ENCODE measurements at regions not wholly inside any gene's neighbourhood (a gene's known extent, or its start where the extent isn't known, plus 50 kb on each side); places are given as distances from the start of the nearest gene placed in this dataset.
A peak's percentile ranks its signal among the peaks of the same experiment; 100 is the strongest.

- DNase-seq = no peak
Observed at GRCh38 chr13:106161146-106161545, 374.3 kb downstream of the EFNB2 start.

DNA sequence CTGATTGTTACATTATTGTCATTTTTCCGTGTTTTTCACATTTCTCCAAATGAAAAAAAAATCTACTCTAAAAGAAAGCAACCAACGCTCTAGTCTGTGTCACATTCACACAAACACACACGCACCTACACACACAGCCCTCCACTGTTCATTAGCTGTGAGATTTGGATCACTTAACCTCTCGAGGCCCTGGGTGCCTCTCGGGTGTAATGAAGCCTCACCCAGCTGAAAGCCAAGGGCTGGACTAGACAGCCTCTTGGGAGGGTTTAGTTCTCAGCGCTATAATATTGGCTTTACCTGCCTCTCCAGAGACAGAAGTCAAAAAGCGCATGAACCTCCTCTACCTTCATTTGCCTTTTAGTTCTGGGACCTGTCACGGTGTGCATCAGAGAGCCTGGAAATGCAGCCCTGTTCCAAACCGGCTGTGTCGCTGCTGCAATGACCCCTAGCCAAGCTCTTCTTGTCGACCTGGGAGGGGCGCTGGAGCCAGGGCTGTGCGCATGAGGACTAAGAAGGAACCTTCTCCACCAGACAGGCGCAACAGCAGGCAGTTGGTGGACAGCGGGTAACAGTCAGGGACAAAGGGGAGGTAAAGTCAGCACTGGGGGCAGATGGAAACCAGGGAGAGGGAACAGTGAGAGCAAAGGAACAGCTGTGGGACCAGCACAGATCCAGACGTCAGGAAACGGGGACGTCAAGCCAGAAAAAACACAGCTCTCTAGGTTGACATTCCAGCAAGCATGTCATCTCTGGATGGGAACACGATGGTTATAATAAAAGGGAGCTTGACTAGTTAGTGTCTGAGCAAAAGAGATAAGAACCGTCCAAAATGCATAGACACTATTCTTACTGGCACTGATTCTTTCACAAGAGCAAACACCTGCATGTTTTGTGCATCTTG, 375.9 kb downstream of the EFNB2 start:
- no peak for DNase-seq

DNA sequence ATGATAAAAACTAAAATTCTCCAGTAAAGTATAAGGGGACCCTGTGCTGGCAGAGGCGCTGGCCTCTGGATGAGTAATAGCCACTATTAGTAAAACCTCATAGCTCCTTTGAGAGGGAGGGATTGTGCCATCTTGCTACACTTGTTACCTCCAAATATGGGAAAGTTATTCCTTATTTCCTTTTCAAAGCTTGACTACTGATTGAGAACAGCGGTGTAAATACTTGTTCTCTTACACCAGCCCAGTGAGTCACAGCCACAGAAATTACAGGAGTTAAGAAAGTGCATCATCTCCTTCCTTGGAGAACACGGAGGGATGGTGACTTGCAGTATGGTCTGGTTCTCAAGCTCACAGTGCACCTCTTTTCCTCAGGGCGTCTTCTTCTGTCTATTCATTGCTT, 379.0 kb downstream of the EFNB2 start:
- no peak for DNase-seq

GRCh38 chr13:106155411-106155810, 380.1 kb downstream of the EFNB2 start:
- DNase-seq = no peak

GRCh38 chr13:106153876-106154275, 381.6 kb downstream of the EFNB2 start:
- no peak for DNase-seq

DNA sequence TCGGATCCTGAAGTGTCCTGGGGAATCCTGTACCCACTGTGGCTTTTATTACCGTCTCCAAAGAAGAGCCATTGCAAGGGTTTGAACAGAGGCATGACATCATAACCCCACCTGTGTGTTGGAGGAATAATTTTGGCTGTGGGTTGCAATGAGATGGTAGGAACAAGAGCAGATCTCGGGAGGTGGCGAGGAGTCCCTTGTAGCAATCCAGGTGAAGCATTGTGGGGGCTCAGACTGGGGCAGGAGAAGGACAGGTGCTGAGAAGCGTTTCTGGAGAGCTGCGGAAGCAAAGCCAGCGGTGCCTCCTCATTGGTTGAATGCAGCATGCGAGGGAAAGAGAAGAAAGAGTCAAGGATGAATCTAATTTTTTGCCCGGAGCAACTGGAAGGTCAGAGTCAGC, 382.4 kb downstream of the EFNB2 start:
- DNase-seq = no peak

- no peak for DNase-seq
Observed at GRCh38 chr13:106152047-106152446, 383.4 kb downstream of the EFNB2 start.

DNA sequence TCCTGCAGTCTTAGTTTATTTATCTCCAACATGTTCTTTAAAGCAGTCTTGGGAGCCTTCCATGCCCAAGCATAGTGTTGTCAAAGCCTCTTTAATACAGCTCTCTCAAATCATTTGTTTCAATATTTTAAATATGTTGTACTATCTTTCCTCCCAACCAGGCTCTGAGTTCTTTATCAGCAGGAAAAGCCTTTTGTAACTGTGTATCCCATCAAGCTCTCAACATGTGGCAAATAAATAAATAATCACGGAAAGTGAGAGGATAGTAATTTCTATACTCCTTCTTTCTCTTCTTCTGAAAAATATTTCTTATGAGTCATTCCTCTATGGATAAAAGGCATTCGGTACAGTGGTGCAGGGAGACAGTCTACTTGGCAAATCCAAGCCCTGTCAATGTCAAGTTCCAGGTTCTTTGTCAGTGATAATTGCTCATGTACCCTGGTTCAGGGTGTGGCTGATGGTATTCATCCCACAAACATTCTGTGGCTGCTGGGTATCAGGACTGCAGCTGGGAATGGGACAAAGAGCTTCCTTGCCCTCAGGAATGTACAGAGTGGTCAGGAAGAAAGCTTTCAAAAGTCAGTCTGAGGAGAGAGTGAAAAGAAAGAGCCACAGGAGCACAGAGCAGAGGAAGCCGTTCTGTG, 384.3 kb downstream of the EFNB2 start:
- DNase-seq = no peak

GRCh38 chr13:106145997-106146864, 389.2 kb downstream of the EFNB2 start:
- DNase-seq = no peak

- no peak for DNase-seq
Observed at GRCh38 chr13:106145070-106145469, 390.4 kb downstream of the EFNB2 start.

- peak; percentile 94 to 96 for DNase-seq
Observed at GRCh38 chr13:106143930-106144709, 391.3 kb downstream of the EFNB2 start.

DNA sequence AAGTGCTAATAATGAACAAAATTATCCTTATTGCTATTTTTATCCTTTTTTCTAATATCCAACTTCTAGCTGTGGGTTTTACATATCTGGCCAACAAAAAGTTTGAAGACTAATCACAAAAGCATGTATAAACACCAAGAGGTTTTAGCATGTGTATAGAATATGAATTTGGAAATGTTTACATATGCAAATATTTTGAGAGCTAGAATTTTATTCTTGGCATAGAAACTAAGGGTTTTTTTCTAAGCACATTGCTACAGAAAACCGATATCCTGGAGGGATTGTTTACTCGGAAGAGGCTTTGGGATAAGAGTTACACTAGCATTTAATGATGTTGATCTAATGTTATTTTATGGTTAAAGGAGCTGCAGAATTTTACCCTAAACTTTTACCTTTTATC, 392.1 kb downstream of the EFNB2 start:
- peak; percentile 69 to 75 for DNase-seq

DNA sequence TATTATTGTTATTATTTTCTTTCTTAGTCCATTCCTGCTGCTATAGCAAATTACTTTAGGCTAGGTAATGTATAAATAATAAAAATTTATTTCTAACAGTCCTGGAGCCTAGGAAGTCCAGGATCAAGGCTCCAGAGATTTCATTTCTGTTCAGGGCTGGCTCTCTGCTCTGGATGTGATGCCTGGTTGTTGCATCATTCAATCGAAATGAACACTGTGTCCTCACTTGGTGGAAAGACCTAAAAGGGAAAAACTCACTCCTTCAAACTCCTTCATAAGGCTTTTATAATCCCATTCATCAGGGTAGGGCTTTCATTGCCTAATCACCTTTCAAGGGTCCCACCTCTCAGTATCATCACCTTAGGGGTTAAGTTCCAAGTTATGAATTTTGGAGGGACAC, 395.0 kb downstream of the EFNB2 start:
- DNase-seq = no peak

DNA sequence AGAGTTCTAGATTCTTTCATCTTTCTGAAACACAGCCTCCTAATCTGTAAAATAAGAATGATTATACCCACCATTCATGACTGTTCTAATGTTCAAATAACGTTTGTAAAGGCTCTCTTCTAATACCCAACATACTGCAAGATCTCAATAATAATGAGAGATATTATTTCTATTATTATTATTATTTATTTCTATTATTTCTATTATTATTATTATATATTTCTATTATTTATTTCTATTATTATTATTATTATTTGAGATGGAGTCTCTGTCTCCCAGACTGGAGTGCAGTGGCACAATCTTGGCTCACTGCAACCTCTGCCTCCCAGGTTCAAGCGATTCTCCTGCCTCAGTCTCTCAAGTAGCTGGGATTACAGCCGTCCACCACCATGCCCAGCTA, 395.5 kb downstream of the EFNB2 start:
- no peak for DNase-seq

DNA sequence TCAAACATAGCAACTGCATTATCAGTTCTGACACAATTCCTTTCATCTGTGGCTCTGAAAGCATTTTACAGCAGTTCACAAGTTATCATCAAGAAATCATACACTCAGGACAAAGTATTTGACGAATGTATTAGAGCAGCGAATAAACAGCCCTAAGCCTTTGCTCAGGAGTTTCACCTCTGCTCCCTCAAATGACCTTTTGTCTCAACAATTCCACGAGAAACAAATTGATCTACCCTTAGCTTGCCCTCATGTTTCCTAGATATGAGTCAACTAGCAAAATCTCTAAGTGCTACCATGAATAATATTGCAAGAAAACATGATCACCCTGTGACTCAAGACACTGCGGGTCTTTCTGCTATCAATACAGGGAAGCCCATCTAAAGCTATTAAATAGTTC, 396.1 kb downstream of the EFNB2 start:
- DNase-seq = no peak

GRCh38 chr13:106138620-106139019, 396.8 kb downstream of the EFNB2 start:
- DNase-seq = no peak

- no peak for DNase-seq
Observed at GRCh38 chr13:106133025-106133424, 402.4 kb downstream of the EFNB2 start.

DNA sequence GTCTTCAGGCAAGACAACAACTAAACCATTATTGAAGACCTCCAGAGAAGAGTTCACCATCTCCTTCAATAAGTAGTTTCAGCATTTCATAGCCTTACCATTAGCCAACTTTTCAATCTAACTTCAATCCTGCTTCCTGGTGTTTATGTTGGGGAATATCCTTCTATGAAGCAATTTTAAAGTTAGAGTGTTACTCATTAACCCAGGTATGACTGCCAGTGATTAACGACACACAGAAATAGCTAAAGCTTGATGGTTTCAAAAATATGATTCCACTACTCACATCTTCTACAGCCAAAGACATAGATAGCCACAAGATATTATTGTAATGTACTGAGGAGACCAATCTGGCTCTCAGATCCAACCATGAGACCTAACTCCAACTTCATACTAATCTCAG, 403.2 kb downstream of the EFNB2 start:
- no peak for DNase-seq

DNA sequence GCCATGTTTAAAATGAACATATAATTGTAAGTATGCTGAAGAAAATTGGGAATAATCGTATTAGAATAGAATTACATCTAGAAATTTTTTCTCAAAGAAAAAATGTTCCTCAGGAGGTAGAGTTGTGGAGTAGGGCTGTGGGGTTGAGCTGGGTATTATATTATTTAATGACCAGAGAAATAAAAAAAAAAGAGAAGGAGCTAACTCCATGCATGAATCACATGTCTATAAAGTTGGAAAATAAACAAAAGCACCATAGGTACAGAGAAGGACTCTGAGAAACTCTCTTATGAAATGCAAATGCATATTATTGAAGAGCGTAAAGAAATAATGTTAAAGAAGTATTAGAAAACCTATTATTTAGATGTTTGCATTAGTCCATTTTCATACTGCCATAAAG, 405.5 kb downstream of the EFNB2 start:
- no peak for DNase-seq

GRCh38 chr13:106129273-106129672, 406.2 kb downstream of the EFNB2 start:
- no peak for DNase-seq

DNA sequence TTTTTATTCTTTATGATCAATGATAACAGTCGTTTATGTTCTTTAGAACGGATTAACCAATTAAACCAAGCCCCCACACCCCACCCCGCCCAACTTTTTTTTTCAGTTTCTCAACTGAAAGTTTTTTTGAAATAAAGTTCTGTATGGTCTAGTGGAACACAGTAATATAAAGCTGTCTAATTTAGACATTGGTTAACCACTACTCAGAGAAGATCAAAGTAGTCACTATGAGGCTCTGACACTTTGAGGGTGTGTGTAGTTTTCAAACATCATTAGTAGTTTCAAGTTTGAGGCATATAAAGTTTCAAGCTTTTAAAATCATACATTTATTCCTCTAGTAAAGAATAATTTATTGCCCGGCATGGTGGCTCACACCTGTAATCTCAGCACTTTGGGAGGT, 413.2 kb downstream of the EFNB2 start:
- DNase-seq = no peak

DNA sequence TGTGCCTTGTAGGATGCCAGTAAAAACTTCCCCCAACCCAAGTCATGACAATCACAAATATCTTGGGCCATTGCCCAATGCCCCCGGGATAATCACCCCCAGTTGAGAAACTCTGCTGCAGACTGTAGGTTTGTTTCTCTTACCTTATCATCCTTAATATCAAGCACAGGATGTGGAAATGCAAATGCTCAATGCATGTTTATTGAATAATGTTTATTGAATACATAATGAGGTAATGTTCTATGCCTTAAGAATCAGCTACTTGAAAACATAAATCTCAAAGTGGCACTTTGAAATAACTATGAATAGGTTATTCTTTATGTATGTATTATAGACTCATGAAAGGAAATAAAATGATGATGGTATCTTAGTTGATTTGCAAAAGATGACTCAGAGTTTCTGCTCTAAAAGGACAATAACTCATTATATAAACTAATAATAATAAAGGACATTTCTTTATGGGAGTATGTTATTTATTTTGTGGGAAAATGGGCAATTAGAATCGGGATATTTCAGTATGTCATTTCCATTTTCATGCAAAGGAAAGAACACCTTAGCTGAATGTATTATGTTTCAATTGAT, 414.2 kb downstream of the EFNB2 start:
- no peak for DNase-seq
